ENCODE measurements at regions not wholly inside any gene's neighbourhood (a gene's known extent, or its start where the extent isn't known, plus 50 kb on each side); places are given as distances from the start of the nearest gene placed in this dataset.

DNA sequence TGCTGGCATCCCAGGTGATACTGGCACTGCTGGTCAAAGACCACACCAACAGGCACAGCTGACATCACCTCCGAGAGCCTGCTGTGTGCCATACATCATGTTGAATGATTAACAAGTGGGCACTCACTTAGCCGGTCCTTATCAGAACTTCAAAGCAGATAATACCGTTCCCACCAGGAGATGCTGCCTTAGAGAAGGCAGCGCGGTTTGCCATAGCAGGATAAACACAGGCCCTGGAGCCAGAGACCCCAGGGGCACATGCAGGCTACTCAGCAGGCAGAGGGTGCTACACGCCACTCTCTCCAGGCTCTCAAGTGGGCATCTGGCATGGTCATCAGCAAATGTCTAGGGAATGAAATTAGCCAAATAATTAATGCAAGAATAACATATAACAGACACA lies 86.5 kb upstream of the CST7 start:
- TF ChIP-seq CTCF (conservative IDR thresholded peaks at IDR 0.05) (no peak), EZH2 (IDR thresholded peaks at IDR 0.05; ENCODE audit: low read depth) (no peak)

Data from PC-9 (cell line).